DMS 273 treated with DMSO at 0.1 percent for 48 hours (cell line): ENCODE measurements at regions not wholly inside any gene's neighbourhood (a gene's known extent, or its start where the extent isn't known, plus 50 kb on each side); places are given as distances from the start of the nearest gene placed in this dataset.

ENCODE experiments used
- DNase-seq: peaks from one replicate; lab custom pipeline; 2025; lab: John Stamatoyannopoulos, UW

DNA sequence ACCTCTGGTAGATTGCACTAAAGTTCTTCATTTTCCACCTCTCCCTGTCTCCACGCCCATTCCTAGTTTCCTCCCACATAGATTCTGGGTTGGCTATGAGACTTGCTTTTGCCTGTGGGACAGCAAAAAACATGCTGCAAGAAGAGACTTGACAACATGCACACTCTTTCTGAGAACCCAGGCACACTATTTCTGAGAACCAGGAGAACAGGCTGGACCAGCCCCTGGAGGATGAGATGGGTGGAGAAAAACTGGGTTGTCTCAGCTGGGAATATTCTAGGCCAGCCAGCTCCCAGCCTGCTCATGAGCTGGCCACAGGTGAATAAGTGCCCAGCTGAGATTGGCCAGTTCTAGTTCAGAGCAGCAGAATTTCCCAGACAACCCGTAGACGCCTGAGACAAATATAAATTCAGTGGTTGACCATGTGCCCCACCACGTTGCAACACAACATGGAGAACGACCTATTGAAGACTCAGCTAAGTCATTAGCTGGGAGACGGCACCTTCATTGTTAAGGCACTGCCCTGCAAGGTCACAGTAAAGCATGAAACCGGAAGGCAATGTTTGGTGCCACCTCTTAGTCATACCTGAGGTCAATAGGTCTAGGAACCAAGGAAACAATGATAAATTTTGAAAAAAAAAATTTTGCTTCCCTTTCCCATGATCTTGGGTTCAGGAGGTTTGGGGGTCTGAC is 92.7 kb upstream of the AKR1E2 start:
- DNase-seq: no peak

DNA sequence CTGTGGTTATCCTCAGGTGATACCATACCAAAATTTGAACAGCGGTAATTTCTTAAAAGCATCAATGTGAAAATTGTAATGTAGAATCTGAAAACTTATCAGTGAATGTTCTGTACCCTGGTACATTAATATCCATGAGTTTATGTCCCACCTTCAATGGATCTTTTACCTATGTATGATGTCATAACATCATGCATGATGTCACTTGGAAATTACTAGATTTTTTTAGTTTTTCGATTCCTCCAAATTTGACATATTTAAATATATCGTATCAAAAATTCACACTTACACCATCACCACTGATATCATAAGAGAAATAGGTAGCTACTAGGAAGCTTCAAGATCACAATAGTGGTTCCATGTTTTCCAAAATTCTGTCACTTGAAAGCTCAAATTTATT is 95.0 kb upstream of the AKR1E2 start:
- no peak for DNase-seq

DNA sequence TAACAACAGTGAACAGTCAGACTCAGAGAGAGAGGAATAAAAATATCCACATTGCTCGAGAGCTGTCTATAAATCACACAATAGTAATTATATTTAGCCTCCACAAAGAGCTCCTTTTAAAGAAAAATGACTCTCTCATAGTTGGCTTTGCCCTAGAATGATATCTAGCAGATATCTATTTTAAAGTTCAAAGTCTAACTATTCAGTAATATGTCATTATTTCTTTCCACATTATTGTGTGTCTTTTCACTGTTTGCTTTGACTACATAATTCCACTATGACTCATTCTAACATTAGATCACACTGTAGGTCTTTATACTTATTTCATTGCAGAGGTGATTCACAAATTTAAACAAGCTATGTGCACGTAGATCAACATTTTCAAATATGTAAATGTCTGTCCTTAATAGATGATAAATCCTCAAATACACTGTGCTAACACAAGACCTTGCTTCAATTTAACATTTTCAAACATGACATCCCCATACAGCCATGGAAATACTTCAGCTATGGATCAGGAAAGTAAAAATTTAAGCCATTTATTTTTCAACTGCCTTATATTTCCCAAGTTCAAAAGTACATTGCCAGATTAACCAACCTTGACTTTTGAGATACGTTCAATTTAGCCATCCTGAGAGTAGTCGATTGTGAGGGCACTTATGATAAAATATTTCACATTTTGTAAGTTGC is 99.9 kb upstream of the AKR1E2 start:
- DNase-seq: no peak

GRCh38 chr10:4723860-4724259 is 102.1 kb upstream of the AKR1E2 start:
- DNase-seq: no peak

DNA sequence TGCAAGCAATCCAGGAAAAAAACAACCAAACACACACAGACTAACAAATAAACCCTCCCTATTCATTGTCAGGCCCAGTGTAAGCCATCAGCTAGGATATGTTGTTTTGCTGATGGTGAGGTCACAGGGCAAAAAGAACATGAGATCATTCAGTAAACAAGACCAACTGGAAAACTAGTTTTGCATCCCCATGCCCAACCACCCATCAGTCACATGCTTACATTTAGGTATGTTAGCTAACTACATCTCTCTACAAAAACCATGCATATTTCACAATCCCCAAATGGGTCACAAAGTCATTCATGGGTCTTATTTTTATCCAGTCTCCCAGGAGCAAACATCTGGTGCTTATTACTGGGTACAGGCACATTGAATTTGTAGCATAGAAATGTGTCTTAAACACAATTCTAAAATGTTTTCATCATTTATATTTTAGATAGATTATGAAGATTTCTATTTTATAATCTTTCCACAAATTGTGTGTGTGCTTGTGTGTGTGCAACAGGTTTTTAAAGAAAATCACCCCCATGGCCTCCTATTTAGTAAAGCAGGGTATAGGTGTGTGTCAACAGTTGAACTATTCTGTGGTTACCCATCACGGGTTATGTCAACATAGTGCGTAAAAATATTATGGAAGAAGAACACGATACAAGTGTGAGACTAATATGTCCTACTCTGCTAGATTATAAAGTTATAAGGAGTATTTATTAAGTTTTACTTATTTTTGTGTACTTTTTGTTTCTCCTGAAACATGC is 103.8 kb upstream of the AKR1E2 start:
- DNase-seq: no peak

- DNase-seq: no peak
Measured at GRCh38 chr10:4720463-4720862, 105.5 kb upstream of the AKR1E2 start.

- DNase-seq: no peak
Measured at GRCh38 chr10:4719671-4720070, 106.3 kb upstream of the AKR1E2 start.

DNA sequence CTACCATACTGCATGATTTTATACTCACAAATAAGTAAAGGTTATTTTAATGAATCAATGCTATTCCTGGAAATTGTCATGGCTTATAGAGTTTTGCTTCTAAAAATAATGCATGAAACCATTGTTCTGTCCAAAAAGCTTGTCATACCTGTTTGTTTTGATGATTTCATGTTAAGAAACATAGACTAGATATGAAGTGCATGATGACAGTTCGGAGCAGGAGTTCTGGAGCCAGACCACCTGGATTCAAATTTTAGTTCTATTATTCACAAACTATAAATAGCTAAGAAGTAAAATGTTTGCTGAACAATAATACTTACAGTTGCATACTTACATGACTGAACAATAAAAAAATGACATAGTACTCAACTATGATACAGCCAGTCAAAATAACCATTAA is 107.0 kb upstream of the AKR1E2 start:
- no peak for DNase-seq

DNA sequence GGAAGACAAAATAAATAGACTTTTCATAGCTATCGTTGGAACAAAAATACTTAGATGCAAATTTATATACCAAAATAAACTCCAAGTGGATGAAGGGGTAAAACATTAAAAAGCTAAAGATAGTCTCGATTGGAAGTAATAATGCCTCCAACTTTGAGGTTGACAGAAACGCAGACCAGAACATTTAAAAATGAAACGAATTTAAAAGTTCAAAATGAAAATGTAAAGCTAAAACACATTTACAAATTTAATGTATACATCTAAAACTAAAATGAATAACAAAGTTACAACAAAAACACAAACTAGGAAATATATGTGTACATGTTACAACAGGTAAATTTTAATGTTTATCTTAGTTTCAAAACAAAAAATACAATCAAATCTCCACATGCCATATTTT is 107.5 kb upstream of the AKR1E2 start:
- no peak for DNase-seq

DNA sequence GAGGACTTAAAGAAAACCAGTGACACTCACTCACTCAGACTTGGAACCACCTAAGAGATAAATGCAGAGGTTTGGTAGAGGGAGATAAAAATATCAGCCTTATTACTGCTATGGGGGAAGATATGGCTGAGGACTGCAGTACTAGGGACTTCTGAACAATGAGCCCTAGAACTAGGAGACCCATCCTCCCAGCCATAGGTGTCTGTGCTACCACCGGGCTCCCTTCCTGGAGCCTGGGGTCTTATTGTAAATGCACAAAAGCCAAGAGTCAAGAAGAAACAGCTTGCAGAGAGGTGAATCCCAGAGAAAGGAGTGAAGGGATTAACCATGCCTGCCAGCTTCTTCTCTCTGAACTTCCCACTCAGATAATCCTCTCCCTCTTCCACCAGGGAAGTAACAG is 108.3 kb upstream of the AKR1E2 start:
- no peak for DNase-seq

- DNase-seq: no peak
Measured at GRCh38 chr10:4710858-4711257, 115.1 kb upstream of the AKR1E2 start.

GRCh38 chr10:4708123-4708759 is 117.8 kb upstream of the AKR1E2 start:
- DNase-seq: no peak

GRCh38 chr10:4707221-4707620 is 118.8 kb upstream of the AKR1E2 start:
- DNase-seq: no peak

DNA sequence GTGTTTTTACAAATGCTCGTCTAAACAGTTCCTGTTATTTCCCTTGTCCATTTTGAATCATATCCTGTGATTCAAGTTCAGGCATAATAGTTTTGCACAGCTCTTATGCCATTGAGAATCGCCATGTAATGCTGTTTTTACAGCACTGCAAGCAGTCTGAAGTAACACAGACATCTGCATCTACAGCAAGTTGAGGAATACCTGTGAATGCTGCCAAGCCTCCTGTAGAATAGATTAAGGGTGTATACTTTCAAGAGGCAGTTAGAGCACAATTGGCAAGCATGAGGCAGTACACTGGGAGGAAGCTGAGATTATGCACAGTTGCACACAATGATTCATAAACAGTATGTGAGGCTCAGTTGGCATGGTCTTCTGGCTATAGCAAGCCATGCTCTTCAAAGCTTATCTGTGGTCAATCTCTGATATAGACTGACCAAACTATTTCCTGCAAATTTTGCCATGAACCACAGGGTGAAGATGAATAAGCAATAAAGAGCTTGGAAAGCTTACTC is 121.9 kb upstream of the AKR1E2 start:
- DNase-seq: no peak

- DNase-seq: no peak
Measured at GRCh38 chr10:4701016-4701415, 125.0 kb upstream of the AKR1E2 start.

- DNase-seq: no peak
Measured at GRCh38 chr10:4699950-4700730, 125.9 kb upstream of the AKR1E2 start.

DNA sequence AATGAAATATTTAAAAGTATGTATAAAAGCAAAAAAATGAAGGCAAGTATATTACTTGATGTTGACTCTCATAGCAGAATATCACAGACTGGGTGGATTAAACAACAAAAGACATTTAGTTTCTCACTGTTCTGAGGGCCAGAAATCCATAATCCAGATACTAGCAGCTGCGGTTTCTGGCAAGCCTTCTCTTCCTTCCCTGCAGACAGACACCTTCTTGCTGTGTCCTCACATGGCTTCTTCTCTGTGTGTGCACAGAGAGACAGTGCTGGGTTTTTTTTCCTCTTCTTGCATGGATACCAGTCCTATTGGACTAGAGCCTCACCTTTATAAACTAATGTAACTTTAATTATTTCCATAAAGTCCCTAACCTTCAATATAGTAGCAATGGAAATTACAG is 127.9 kb upstream of the AKR1E2 start:
- DNase-seq: no peak

DNA sequence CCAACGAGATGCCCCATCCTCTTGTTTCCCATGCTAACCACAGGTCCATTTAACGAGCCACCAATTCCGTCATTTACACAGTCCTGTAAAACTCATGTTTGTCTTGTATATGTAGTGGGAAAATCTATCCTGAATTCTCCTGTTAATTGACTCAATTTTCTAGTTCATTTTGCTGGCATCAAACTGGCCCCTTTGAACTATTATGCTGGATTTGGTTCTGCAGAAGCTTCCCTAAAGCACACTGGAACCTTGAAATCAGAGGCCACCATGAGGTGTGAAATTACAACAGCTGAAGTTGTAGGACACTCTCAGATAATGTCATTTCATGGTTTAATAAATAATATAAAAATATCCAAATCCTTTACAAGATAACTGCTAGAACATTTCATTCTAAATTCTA is 129.8 kb upstream of the AKR1E2 start:
- no peak for DNase-seq

GRCh38 chr10:4693967-4694366 is 132.0 kb upstream of the AKR1E2 start:
- DNase-seq: no peak

DNA sequence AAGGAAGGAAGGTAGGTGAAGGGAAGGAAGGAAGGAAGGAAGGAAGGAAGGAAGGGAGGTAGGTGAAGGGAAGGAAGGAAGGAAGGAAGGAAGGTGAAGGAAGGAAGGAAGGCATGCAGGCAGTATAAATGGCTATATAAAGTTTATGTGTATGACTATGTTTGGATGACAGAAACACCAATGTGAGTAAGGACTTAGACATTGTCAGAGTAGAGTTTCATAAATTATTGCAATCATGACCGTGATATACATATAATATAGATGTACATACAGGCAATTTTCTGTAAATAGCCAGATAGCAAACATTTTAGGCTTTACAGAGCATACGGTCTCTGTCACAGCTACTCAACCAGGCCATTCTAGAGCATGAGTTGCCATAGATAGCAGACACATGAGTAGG is 133.8 kb upstream of the AKR1E2 start:
- DNase-seq: no peak

- DNase-seq: no peak
Measured at GRCh38 chr10:4691776-4692175, 134.2 kb upstream of the AKR1E2 start.

DNA sequence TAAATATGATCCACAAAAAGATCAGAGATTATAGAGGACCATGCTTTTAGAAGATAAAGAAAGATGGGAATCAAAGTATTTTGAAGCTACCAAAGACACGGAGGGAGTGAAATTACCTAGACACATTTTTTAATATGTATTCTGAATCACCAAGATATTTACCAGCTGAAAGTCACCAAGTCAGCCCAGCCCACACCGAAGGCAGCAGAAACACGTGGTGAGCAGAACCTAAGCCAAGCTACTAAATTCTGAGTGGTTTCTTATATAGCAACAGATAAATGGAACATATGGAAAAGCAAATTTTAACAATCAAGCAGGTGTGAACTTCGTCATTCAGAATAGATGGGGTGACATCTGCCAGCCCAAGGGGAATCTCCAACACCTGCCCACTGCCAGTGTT is 134.7 kb upstream of the AKR1E2 start:
- DNase-seq: no peak
